OCI-LY7 (cell line): ENCODE measurements at regions not wholly inside any gene's neighbourhood (a gene's known extent, or its start where the extent isn't known, plus 50 kb on each side); places are given as distances from the start of the nearest gene placed in this dataset.

ENCODE experiments used
- BruUV-seq: library from RNA; stranded (reverse); fragments of 400-500 nt; replicated peaks from 2 replicates; lab custom pipeline; 2021; lab: Mats Ljungman, UMichigan
- CTCF ChIA-PET: fragments of 300-600 bp; sonication (Branson Sonifier 250); formaldehyde crosslinking; loops from one replicate; lab custom pipeline; 2022; ENCODE audit warnings: antibody characterized with exemption; ENCODE audit not compliant: unreplicated experiment; lab: Charles Lee
- POLR2A ChIA-PET: fragments of 300-600 bp; sonication (Branson Sonifier 250); formaldehyde crosslinking; loops from one replicate; lab custom pipeline; 2022; ENCODE audit warnings: antibody characterized with exemption; lab: Charles Lee
- DNase-seq: peaks from one replicate; pipeline ENCODE4 v3.0.0-alpha.2; 2015; ENCODE audit warnings: low spot score
- H2AFZ ChIP-seq: fragments of 200-600 bp; sonication (generic), shearing (Covaris generic); 2 replicates; pipeline ENCODE4 v1.6.1; 2014; ENCODE audit warnings: mild to moderate bottlenecking, antibody characterized with exemption, low read length, moderate library complexity
- H3K27ac ChIP-seq: fragments of 200-600 bp; sonication (generic); 2 replicates; pipeline ENCODE4 v1.5.1; 2014; ENCODE audit warnings: mixed run types, low read depth, mild to moderate bottlenecking, moderate library complexity, low read length, inconsistent platforms; ENCODE audit not compliant: poor library complexity, severe bottlenecking
- H3K36me3 ChIP-seq: fragments of 200-600 bp; sonication (generic); 2 replicates; pipeline ENCODE4 v1.6.1; 2014; ENCODE audit warnings: mild to moderate bottlenecking, antibody characterized with exemption, low read length, moderate library complexity, mixed read lengths; ENCODE audit not compliant: insufficient read depth
- H3K4me1 ChIP-seq: fragments of 200-600 bp; sonication (generic); 2 replicates; pipeline ENCODE4 v1.5.1; 2014; ENCODE audit warnings: mild to moderate bottlenecking, low read length; ENCODE audit not compliant: insufficient read depth, poor library complexity, severe bottlenecking
- H3K4me2 ChIP-seq: fragments of 200-600 bp; sonication (generic); 2 replicates; pipeline ENCODE4 v1.6.1; 2014; ENCODE audit warnings: mild to moderate bottlenecking, low read length
- H3K4me3 ChIP-seq: fragments of 200-600 bp; sonication (generic); 2 replicates; pipeline ENCODE4 v1.5.1; 2014; ENCODE audit warnings: mild to moderate bottlenecking, low read depth, low read length; ENCODE audit not compliant: poor library complexity, severe bottlenecking
- H3K79me2 ChIP-seq: fragments of 200-600 bp; sonication (generic); 2 replicates; pipeline ENCODE4 v1.6.1; 2016; ENCODE audit warnings: low read depth, mild to moderate bottlenecking, low read length, moderate library complexity, mixed read lengths; ENCODE audit not compliant: insufficient read depth
- H3K9me2 ChIP-seq: fragments of 200-600 bp; sonication (generic); 2 replicates; pipeline ENCODE4 v1.6.1; 2016; ENCODE audit warnings: mild to moderate bottlenecking, low read length, mixed read lengths; ENCODE audit not compliant: insufficient read depth
- H3K9me3 ChIP-seq: fragments of 200-600 bp; sonication (generic); 2 replicates; pipeline ENCODE4 v1.6.1; 2014; ENCODE audit warnings: mild to moderate bottlenecking, mixed run types, low read length, mixed read lengths
- H4K20me1 ChIP-seq: fragments of 200-600 bp; sonication (generic); 2 replicates; pipeline ENCODE4 v1.6.1; 2014; ENCODE audit warnings: mild to moderate bottlenecking, antibody characterized with exemption, low read length, moderate library complexity, mixed read lengths; ENCODE audit not compliant: insufficient read depth
- EZH2phosphoT487 ChIP-seq: fragments of 200-600 bp; sonication (generic); IDR thresholded peaks from 2 replicates; pipeline ENCODE4 v1.6.1; 2018; ENCODE audit warnings: low read depth, borderline replicate concordance, mild to moderate bottlenecking, mixed run types, antibody characterized with exemption, low read length, moderate library complexity, mixed read lengths
- intact Hi-C: fragments of 100-400 bp; cut with micrococcal nuclease; formaldehyde crosslinking; loops from one replicate; pipeline ENCODE4 v1.10.0; 2022; ENCODE audit not compliant: unreplicated experiment
- TF ChIP-seq, protein P1 (sequence below): fragments of 200-600 bp; sonication (generic); conservative IDR thresholded peaks from 2 replicates; pipeline ENCODE4 v1.5.1; 2014; ENCODE audit warnings: mild to moderate bottlenecking, antibody characterized with exemption, low read length, moderate library complexity, mixed read lengths

- H3K79me2 ChIP-seq, result no peaks in the 10 kb centered on the region
- H3K4me2 ChIP-seq, result no peak overlapping the region
- BruUV-seq, result no TSS peak
- H2AFZ ChIP-seq, result no peak overlapping the region
- no peaks in the 10 kb centered on the region for H3K4me1 ChIP-seq
- H3K9me3 ChIP-seq, result no peaks in the 10 kb centered on the region
- TF ChIP-seq, protein P1, sequence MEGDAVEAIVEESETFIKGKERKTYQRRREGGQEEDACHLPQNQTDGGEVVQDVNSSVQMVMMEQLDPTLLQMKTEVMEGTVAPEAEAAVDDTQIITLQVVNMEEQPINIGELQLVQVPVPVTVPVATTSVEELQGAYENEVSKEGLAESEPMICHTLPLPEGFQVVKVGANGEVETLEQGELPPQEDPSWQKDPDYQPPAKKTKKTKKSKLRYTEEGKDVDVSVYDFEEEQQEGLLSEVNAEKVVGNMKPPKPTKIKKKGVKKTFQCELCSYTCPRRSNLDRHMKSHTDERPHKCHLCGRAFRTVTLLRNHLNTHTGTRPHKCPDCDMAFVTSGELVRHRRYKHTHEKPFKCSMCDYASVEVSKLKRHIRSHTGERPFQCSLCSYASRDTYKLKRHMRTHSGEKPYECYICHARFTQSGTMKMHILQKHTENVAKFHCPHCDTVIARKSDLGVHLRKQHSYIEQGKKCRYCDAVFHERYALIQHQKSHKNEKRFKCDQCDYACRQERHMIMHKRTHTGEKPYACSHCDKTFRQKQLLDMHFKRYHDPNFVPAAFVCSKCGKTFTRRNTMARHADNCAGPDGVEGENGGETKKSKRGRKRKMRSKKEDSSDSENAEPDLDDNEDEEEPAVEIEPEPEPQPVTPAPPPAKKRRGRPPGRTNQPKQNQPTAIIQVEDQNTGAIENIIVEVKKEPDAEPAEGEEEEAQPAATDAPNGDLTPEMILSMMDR, result no peak
- TF ChIP-seq EZH2phosphoT487, result no peak
- ChIA-PET CTCF (no interaction called here), POLR2A (no interaction called here)
- no peak overlapping the region for H3K4me3 ChIP-seq
- intact Hi-C loops, result no loop called here
- H3K27ac ChIP-seq, result no peak overlapping the region
- DNase-seq, result no peak
- H3K36me3 ChIP-seq, result no peaks in the 10 kb centered on the region
- H3K9me2 ChIP-seq, result no peaks in the 10 kb centered on the region
- no peaks in the 10 kb centered on the region for H4K20me1 ChIP-seq
These were observed 189.0 kb upstream of the TTC29 start for GRCh38 chr4:147134536-147135210.

DNA sequence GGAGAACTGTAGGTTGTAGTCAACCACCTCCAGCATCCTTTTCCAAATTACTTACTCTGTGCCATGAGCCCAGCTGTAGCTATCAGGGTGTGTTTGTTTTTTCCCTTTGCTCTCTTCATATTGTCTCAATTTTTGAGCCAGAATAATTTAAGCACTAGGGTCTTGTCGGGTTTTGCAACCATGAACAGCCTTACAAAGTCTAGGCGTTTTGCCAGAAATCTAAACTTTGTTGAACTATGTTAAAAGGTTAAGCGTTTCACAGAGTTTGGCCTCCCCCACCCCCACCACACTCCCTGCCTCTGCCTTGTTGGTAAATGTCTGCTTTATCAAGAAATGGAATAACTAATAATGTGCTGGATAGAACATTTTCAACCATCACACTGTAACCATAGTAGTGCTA is 190.6 kb upstream of the TTC29 start:
- intact Hi-C loops, result no loop called here
- POLR2A ChIA-PET, result interaction anchor here (0.6 to 0.7 kb wide), 2 partner anchors 14 to 779 kb away, joined by 3 read pairs; no protein-coding TSS in a partner anchor

GRCh38 chr4:147136751-147137150 is 191.1 kb upstream of the TTC29 start:
- no peak overlapping the region for H3K27ac ChIP-seq
- no peaks in the 10 kb centered on the region for H3K9me2 ChIP-seq
- no peak overlapping the region for H2AFZ ChIP-seq
- no TSS peak for BruUV-seq
- no peaks in the 10 kb centered on the region for H4K20me1 ChIP-seq
- no peaks in the 10 kb centered on the region for H3K36me3 ChIP-seq
- no peak overlapping the region for H3K4me3 ChIP-seq
- DNase-seq, result no peak
- ChIA-PET CTCF (no interaction called here), POLR2A (interaction anchor here (0.6 kb wide), 1 partner anchor 15 kb away, joined by 3 read pairs; no protein-coding TSS in a partner anchor)
- no peak overlapping the region for H3K4me2 ChIP-seq
- H3K4me1 ChIP-seq, result no peaks in the 10 kb centered on the region
- no peak for TF ChIP-seq EZH2phosphoT487
- TF ChIP-seq, protein P1, result no peak
- H3K9me3 ChIP-seq, result no peaks in the 10 kb centered on the region
- intact Hi-C loops, result no loop called here
- no peaks in the 10 kb centered on the region for H3K79me2 ChIP-seq

More for the DNA sequence above, 190.6 kb upstream of the TTC29 start:
- Histone ChIP-seq H3K9me2 (no peaks in the 10 kb centered on the region), H2AFZ (no peak overlapping the region), H3K27ac (no peak overlapping the region), H3K79me2 (no peaks in the 10 kb centered on the region), H3K4me3 (no peak overlapping the region), H3K4me2 (no peak overlapping the region), H3K4me1 (no peaks in the 10 kb centered on the region), H3K9me3 (no peaks in the 10 kb centered on the region), H3K36me3 (no peaks in the 10 kb centered on the region), H4K20me1 (no peaks in the 10 kb centered on the region)
- BruUV-seq, result no TSS peak
- TF ChIP-seq, protein P1, result no peak
- no peak for TF ChIP-seq EZH2phosphoT487
- CTCF ChIA-PET, result no interaction called here
- DNase-seq, result no peak
